Suppressor macrophage (primary cell): ENCODE measurements at regions not wholly inside any gene's neighbourhood (a gene's known extent, or its start where the extent isn't known, plus 50 kb on each side); places are given as distances from the start of the nearest gene placed in this dataset.
"Not testable (repeated sequence)": the region's sequence is repeated elsewhere in the genome, so short reads cannot be mapped to it uniquely, and the experiment has no call there.

Experiments used
- DNase-seq, 4 experiments: peaks; one replicate each; pipeline ENCODE4 v3.0.0-alpha.2; 2020 to 2022

DNA sequence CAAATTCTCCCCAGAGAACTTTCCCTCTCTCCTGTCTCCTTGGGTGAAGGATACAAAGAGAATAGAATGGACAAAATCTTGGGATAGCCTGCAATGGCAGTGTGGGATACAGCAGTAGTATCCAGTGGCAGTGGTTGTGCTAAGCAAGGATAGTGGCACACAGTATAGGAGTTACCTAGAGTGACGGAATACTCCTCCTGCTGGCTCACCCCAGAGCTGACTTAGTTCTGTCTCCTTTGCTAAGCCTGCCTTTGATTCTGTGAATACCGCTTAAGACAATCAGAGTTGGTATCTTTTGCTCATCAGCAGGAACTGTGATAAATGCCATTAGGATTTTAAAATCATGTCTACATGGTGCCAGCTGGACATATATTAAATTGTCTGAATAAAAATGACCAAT, 404.3 kb downstream of the JRKL start:
- DNase-seq: no peak

DNA sequence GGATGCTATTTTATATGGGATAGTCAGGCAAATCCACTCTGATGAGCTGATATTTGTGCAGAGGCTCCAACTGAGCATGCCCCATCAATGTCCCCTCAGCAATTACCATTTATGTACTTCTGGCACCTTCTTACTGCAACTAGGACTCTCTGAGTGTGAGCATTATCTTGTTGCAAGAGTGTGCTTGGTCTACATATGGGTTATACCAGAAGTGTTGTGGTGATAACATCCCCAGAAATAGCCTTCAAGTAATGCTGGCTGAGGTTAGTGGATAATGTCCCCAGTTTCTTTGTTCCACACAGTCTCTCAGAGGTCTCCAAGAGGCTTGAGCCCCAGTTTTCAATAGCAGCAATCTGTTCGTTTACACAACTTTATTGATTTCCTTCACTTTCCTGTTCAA, 408.6 kb downstream of the JRKL start:
- DNase-seq: no peak

DNA sequence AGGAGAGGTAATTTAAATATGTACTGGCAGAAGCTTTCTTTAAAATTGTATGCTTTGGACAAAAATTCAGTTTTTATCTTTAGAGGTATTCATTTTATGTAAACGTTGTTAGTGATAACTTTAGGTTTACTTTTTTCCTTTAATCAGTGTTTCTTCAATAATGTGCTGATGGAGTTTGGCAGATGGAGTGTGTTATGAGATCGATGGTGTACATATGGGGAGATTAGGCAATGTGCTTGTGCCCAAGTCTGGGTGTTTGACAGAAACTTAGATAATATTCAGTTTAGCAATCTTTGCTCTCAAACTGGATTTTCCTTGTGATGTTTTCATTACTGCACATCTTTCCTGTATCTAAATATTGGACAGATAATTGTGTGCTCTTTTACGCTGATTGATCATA, 425.4 kb downstream of the JRKL start:
- no peak for DNase-seq

- DNase-seq: no peak
Measured at GRCh38 chr11:96817482-96818399, 427.9 kb downstream of the JRKL start.

DNA sequence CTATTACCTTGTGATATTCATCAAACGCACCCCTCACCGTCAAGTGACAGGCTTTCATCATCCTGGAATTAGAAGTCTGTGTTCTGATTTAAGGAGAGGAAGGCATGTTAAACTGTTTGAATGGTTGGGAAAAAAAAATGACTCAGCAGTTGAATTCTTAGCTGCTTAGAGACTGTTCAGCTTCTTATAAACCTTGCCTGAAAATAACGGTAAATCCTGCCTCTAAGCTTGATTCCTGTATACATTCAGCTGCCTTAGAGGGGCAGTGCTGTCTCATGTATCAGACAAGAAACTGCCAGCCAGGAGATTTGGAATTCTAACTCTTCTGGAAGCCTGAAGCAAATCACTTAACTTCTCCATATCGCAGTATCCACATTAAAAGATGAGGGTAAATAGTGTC, 437.4 kb downstream of the JRKL start:
- DNase-seq: no peak

DNA sequence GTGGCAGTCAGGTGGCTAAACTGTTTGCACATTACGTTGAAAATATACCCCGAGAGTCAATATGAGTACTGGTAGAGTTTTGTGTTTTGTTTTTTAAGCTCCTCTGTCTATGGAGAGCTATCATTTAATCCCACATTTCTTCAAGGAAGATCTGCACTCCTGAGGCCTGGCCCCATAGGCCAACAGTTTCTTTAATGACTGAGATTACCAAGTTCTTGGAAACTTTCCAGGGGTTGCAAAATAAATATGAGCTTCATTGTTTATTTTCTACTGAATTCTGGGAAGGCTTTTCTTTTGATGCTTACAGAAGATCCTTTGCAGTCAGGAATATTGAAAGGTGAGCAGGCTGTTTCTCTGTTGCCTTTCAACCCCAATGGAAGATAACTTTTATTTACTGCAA, 452.0 kb downstream of the JRKL start:
- DNase-seq: no peak

- DNase-seq: no peak
Measured at GRCh38 chr11:96842731-96843130, 452.9 kb downstream of the JRKL start.

- DNase-seq: no peak
Measured at GRCh38 chr11:96854425-96854824, 464.6 kb downstream of the JRKL start.

- DNase-seq: not testable (repeated sequence)
Measured at GRCh38 chr11:96861722-96862121, 471.9 kb downstream of the JRKL start.

- DNase-seq: no peak
Measured at GRCh38 chr11:96863520-96863919, 473.7 kb downstream of the JRKL start.

- DNase-seq: no peak
Measured at GRCh38 chr11:96865020-96865419, 475.2 kb downstream of the JRKL start.

DNA sequence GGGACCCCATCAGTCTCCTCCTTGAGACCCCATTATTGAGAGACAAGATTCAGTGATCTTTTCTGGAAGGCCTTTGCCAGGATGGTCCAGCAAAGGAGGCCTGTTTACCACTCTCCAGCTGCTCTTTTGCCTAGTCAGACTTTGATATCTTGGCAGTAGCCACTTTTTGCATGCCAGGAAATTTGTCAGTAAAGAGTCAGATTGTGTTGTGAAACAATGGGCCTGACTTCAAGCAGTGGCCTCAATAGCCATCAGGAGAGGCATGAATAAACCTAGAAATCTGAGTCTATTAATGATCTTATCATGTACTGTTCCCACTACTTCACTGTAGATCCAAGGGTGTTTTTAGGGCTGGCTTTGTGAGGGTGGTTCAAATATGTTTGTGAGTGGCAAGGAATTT, 479.4 kb downstream of the JRKL start:
- no peak for DNase-seq

- no peak for DNase-seq
Measured at GRCh38 chr11:96875712-96876111, 485.9 kb downstream of the JRKL start.

GRCh38 chr11:96878299-96879051, 488.7 kb downstream of the JRKL start:
- no peak for DNase-seq

DNA sequence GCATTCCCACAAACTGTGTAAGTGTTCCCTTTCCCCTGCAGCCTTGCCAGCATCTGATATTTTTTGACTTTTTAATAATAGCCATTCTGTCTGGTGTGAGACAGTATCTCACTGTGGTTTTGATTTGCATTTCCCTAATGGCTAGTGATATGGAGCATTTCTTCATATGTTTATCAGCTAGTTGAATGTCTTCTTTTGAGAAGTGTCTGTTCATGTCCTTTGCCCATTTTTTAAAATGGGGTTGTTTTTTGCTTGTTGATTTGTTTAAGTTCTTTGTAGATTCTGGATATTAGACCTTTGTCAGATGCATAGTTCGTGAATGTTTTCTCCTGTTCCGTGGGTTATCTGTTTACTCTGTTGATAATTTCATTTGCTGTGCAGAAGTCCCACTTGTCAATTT, 492.8 kb downstream of the JRKL start:
- not testable (repeated sequence) for DNase-seq

DNA sequence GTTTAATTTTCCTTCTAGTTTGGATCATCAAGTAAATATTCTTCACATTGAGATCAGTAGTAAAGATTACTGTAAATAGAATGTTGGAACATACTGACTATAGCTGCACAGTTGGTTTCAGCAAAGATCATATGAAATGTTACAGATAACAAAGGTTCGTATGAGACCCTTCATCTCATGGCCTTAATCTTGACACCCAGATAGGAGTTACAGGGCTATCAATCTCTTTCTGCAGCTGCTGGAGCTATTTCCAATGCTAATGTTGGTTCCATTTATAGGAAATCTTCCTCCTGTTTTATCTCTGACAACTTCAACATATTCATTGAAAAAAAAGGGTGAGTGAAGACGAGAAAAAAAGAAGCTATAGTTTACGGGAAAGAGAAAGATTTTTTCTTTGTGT, 495.6 kb downstream of the JRKL start:
- no peak for DNase-seq

DNA sequence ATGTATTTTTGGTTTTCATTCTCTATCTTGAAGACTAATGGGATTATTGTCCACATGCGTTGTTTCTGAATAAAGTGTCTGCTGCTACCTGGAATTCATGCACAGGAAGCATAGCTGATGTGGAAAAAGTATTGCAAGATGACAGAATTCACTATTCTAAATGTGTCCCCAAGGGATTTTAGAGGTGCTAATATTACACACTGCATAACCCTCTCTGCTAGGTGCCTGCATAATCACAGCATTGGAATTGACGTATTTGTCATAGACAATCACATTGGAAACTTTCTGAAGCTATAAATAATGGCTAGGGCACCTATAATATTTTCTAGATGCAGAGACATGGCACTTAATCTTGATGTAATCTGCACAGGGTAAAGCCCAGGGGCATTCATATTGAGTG, 496.1 kb downstream of the JRKL start:
- DNase-seq: no peak

GRCh38 chr11:96893988-96894387, 504.2 kb downstream of the JRKL start:
- DNase-seq: no peak

- no peak for DNase-seq
Measured at GRCh38 chr11:96894587-96894986, 504.8 kb downstream of the JRKL start.

- DNase-seq: no peak
Measured at GRCh38 chr11:96899971-96900370, 510.2 kb downstream of the JRKL start.

- DNase-seq: no peak
Measured at GRCh38 chr11:96905143-96905542, 515.3 kb downstream of the JRKL start.

- no peak for DNase-seq
Measured at GRCh38 chr11:96905663-96906062, 515.9 kb downstream of the JRKL start.

- no peak for DNase-seq
Measured at GRCh38 chr11:96906476-96906875, 516.7 kb downstream of the JRKL start.

GRCh38 chr11:96925862-96926261, 536.0 kb downstream of the JRKL start:
- no peak for DNase-seq
